ENCODE measurements at regions not wholly inside any gene's neighbourhood (a gene's known extent, or its start where the extent isn't known, plus 50 kb on each side); places are given as distances from the start of the nearest gene placed in this dataset.
A peak's percentile ranks its signal among the peaks of the same experiment; 100 is the strongest.

GRCh38 chr6:1461736-1462135, 72.4 kb downstream of the FOXF2 start:
- no peaks in the 10 kb centered on the region for H3K4me1 ChIP-seq (replicated peaks)
- H3K36me3 ChIP-seq, result no peaks in the 10 kb centered on the region
- intact Hi-C loops (cut with DNase I), result no loop called here
- no peaks in the 10 kb centered on the region for H3K9me3 ChIP-seq
- TF ChIP-seq POLR2AphosphoS5 (IDR thresholded peaks at IDR 0.05), result no peak
- H3K4me3 ChIP-seq, result no peak overlapping the region
- no peak for DNase-seq (ENCODE audit: low spot score)
- WGBS, result 94% methylated on average over 3 of the region's 3 CpGs
- H3K27ac ChIP-seq, result no peak overlapping the region
- no peaks in the 10 kb centered on the region for H3K27me3 ChIP-seq (replicated peaks; ENCODE audit: insufficient read depth)

GRCh38 chr6:1463275-1463674, 73.9 kb downstream of the FOXF2 start:
- no peaks in the 10 kb centered on the region for H3K27me3 ChIP-seq (replicated peaks; ENCODE audit: insufficient read depth)
- no peaks in the 10 kb centered on the region for H3K9me3 ChIP-seq
- 79% methylated on average over 7 of the region's 7 CpGs for WGBS
- H3K27ac ChIP-seq, result no peak overlapping the region
- TF ChIP-seq CTCF (IDR thresholded peaks at IDR 0.05) (no peak), POLR2AphosphoS5 (IDR thresholded peaks at IDR 0.05) (no peak), POLR2A (IDR thresholded peaks at IDR 0.05) (no peak)
- no peak overlapping the region for H3K4me3 ChIP-seq
- H3K4me1 ChIP-seq (replicated peaks), result no peaks in the 10 kb centered on the region
- no peaks in the 10 kb centered on the region for H3K36me3 ChIP-seq
- DNase-seq (ENCODE audit: low spot score), result no peak
- intact Hi-C loops (cut with DNase I), result no loop called here

GRCh38 chr6:1463751-1464426, 74.5 kb downstream of the FOXF2 start:
- H3K9me3 ChIP-seq, result no peaks in the 10 kb centered on the region
- no peak overlapping the region for H3K4me3 ChIP-seq
- no peaks in the 10 kb centered on the region for H3K4me1 ChIP-seq (replicated peaks)
- H3K36me3 ChIP-seq, result no peaks in the 10 kb centered on the region
- intact Hi-C loops (cut with DNase I), result no loop called here
- WGBS, result 90% methylated on average over 8 of the region's 8 CpGs
- no peak for TF ChIP-seq POLR2A (IDR thresholded peaks at IDR 0.05)
- TF ChIP-seq CTCF (IDR thresholded peaks at IDR 0.05), result no peak
- no peak for TF ChIP-seq POLR2AphosphoS5 (IDR thresholded peaks at IDR 0.05)
- no peaks in the 10 kb centered on the region for H3K27me3 ChIP-seq (replicated peaks; ENCODE audit: insufficient read depth)
- DNase-seq (ENCODE audit: low spot score), result no peak
- H3K27ac ChIP-seq, result no peak overlapping the region

- H3K9me3 ChIP-seq, result no peaks in the 10 kb centered on the region
- TF ChIP-seq CTCF (IDR thresholded peaks at IDR 0.05), result no peak
- peak; percentile 61 for TF ChIP-seq POLR2AphosphoS5 (IDR thresholded peaks at IDR 0.05)
- H3K4me3 ChIP-seq, result no peak overlapping the region
- 51% methylated on average over 7 of the region's 7 CpGs for WGBS
- no peak overlapping the region for H3K27ac ChIP-seq
- H3K36me3 ChIP-seq, result no peaks in the 10 kb centered on the region
- H3K27me3 ChIP-seq (replicated peaks; ENCODE audit: insufficient read depth), result no peaks in the 10 kb centered on the region
- intact Hi-C loops (cut with DNase I), result no loop called here
- DNase-seq (ENCODE audit: low spot score), result peak; percentile 66
- H3K4me1 ChIP-seq (replicated peaks), result no peaks in the 10 kb centered on the region
Measured at GRCh38 chr6:1464781-1465370, 75.5 kb downstream of the FOXF2 start.

GRCh38 chr6:1468126-1468525, 78.8 kb downstream of the FOXF2 start:
- intact Hi-C loops (cut with DNase I), result no loop called here

More at GRCh38 chr6:1468126-1468525, 78.8 kb downstream of the FOXF2 start:
- WGBS, result 56% methylated on average over 7 of the region's 7 CpGs
- no peak overlapping the region for H3K4me3 ChIP-seq
- no peaks in the 10 kb centered on the region for H3K27me3 ChIP-seq (replicated peaks; ENCODE audit: insufficient read depth)
- no peak overlapping the region for H3K27ac ChIP-seq
- no peaks in the 10 kb centered on the region for H3K9me3 ChIP-seq
- no peak for DNase-seq (ENCODE audit: low spot score)
- TF ChIP-seq POLR2A (IDR thresholded peaks at IDR 0.05), result no peak
- TF ChIP-seq POLR2AphosphoS5 (IDR thresholded peaks at IDR 0.05), result no peak
- TF ChIP-seq CTCF (IDR thresholded peaks at IDR 0.05), result no peak
- no peaks in the 10 kb centered on the region for H3K36me3 ChIP-seq
- H3K4me1 ChIP-seq (replicated peaks), result no peaks in the 10 kb centered on the region
